Right hindlimb (tissue), 1 donor: ENCODE measurements at regions not wholly inside any gene's neighbourhood (a gene's known extent, or its start where the extent isn't known, plus 50 kb on each side); places are given as distances from the start of the nearest gene placed in this dataset.
A peak's percentile ranks its signal among the peaks of the same experiment; 100 is the strongest.
"Not testable (repeated sequence)": the region's sequence is repeated elsewhere in the genome, so short reads cannot be mapped to it uniquely, and the experiment has no call there.

Experiments
- DNase-seq: peaks from one replicate; pipeline ENCODE4 v3.0.0-alpha.2; 2018

GRCh38 chr5:15333091-15333490 lies 166.9 kb upstream of the FBXL7 start:
- no peak for DNase-seq

- no peak for DNase-seq
Observed at GRCh38 chr5:15326932-15327331, 173.0 kb upstream of the FBXL7 start.

GRCh38 chr5:15326471-15326870 lies 173.5 kb upstream of the FBXL7 start:
- DNase-seq, result no peak

- peak; percentile 25 for DNase-seq
Observed at GRCh38 chr5:15322421-15322820, 177.6 kb upstream of the FBXL7 start.

- no peak for DNase-seq
Observed at GRCh38 chr5:15321776-15322175, 178.2 kb upstream of the FBXL7 start.

GRCh38 chr5:15320871-15321270 lies 179.1 kb upstream of the FBXL7 start:
- peak; percentile 34 for DNase-seq

- no peak for DNase-seq
Observed at GRCh38 chr5:15304914-15305834, 194.8 kb upstream of the FBXL7 start.

- DNase-seq, result no peak
Observed at GRCh38 chr5:15304066-15304731, 195.8 kb upstream of the FBXL7 start.

GRCh38 chr5:15300141-15300540 lies 199.8 kb upstream of the FBXL7 start:
- no peak for DNase-seq

- DNase-seq, result no peak
Observed at GRCh38 chr5:15290953-15291352, 209.0 kb upstream of the FBXL7 start.

GRCh38 chr5:15286650-15287049 lies 213.3 kb upstream of the FBXL7 start:
- no peak for DNase-seq

- peak; percentile 74 for DNase-seq
Observed at GRCh38 chr5:15285901-15286583, 213.9 kb upstream of the FBXL7 start.

GRCh38 chr5:15284706-15285105 lies 215.3 kb upstream of the FBXL7 start:
- DNase-seq, result no peak

GRCh38 chr5:15283076-15283475 lies 216.9 kb upstream of the FBXL7 start:
- DNase-seq, result no peak

GRCh38 chr5:15282611-15283010 lies 217.4 kb upstream of the FBXL7 start:
- no peak for DNase-seq

- DNase-seq, result not testable (repeated sequence)
Observed at GRCh38 chr5:15271596-15271995, 228.4 kb upstream of the FBXL7 start.

- DNase-seq, result no peak
Observed at GRCh38 chr5:15267966-15268365, 232.0 kb upstream of the FBXL7 start.

- no peak for DNase-seq
Observed at GRCh38 chr5:15266841-15267240, 233.1 kb upstream of the FBXL7 start.

- DNase-seq, result no peak
Observed at GRCh38 chr5:15266229-15266628, 233.8 kb upstream of the FBXL7 start.

GRCh38 chr5:15263942-15264341 lies 236.0 kb upstream of the FBXL7 start:
- DNase-seq, result no peak

GRCh38 chr5:15263406-15263805 lies 236.6 kb upstream of the FBXL7 start:
- DNase-seq, result no peak

- no peak for DNase-seq
Observed at GRCh38 chr5:15261269-15261995, 238.5 kb upstream of the FBXL7 start.
